Esophagus (tissue), 2 donors: ENCODE measurements at regions not wholly inside any gene's neighbourhood (a gene's known extent, or its start where the extent isn't known, plus 50 kb on each side); places are given as distances from the start of the nearest gene placed in this dataset.

Experiments
- H3K27ac ChIP-seq, 2 donors: one replicate each; pipeline ENCODE4 v1.5.1; 2013; ENCODE audit warnings: low read depth in 2 of 2, mild to moderate bottlenecking in 2 of 2, inconsistent platforms in 1 of 2, low read length in 1 of 2, moderate library complexity in 1 of 2
- H3K27me3 ChIP-seq, 2 donors: one replicate each; pipeline ENCODE4 v1.6.1; 2013; ENCODE audit warnings: low read length in 2 of 2, control low read depth in 1 of 2, mild to moderate bottlenecking in 1 of 2; ENCODE audit not compliant: insufficient read depth in 2 of 2, control insufficient read depth in 1 of 2
- H3K36me3 ChIP-seq, 2 donors: one replicate each; pipeline ENCODE4 v1.6.1; 2013; ENCODE audit warnings: low read length in 1 of 2; ENCODE audit not compliant: control insufficient read depth in 2 of 2, insufficient read depth in 2 of 2
- H3K4me1 ChIP-seq, 2 donors: one replicate each; pipeline ENCODE4 v1.6.1; 2013; ENCODE audit warnings: low read length in 1 of 2; ENCODE audit not compliant: control insufficient read depth in 2 of 2, insufficient read depth in 2 of 2
- H3K4me3 ChIP-seq, 2 donors: one replicate each; pipeline ENCODE4 v1.5.1; 2013; ENCODE audit warnings: low read length in 2 of 2, mild to moderate bottlenecking in 2 of 2, low read depth in 1 of 2, moderate library complexity in 1 of 2
- H3K9me3 ChIP-seq, 2 donors: one replicate each; pipeline ENCODE4 v1.6.1; 2013; ENCODE audit warnings: mild to moderate bottlenecking in 2 of 2, low read depth in 1 of 2, low read length in 1 of 2, moderate library complexity in 1 of 2; ENCODE audit not compliant: control insufficient read depth in 2 of 2, insufficient read depth in 1 of 2
- WGBS, 2 donors: extraction: QIAGEN DNeasy Blood & Tissue Kit; methylation state at CpG; one replicate each; pipeline ENCODE4 v1.1.7; 2013; 5-methylcytosine and 5-hydroxymethylcytosine counted together
- donor health status: healthy with polysubstance abuse.
- donor health status: Bipolar disorder and iron deficiency.

- Histone ChIP-seq H3K4me3 (no peak overlapping the region), H3K36me3 (no peaks in the 10 kb centered on the region), H3K27me3 (no peaks in the 10 kb centered on the region), H3K4me1 (no peaks in the 10 kb centered on the region), H3K27ac (no peak overlapping the region), H3K9me3 (no peaks in the 10 kb centered on the region)
These were observed 219.3 kb downstream of the PDCD6IP start for GRCh38 chr3:34017757-34018156.

- no peaks in the 10 kb centered on the region for H3K36me3 ChIP-seq
- no peaks in the 10 kb centered on the region for H3K4me1 ChIP-seq
- H3K27ac ChIP-seq: no peak overlapping the region
- WGBS, 2 donors: 72 to 78% methylated on average over 2 of the region's 2 CpGs
- H3K27me3 ChIP-seq: no peaks in the 10 kb centered on the region
- no peaks in the 10 kb centered on the region for H3K9me3 ChIP-seq
- H3K4me3 ChIP-seq: no peak overlapping the region
These were observed 220.7 kb downstream of the PDCD6IP start for GRCh38 chr3:34019158-34019557.

- Histone ChIP-seq H3K36me3 (no peaks in the 10 kb centered on the region), H3K9me3 (no peaks in the 10 kb centered on the region), H3K27me3 (no peaks in the 10 kb centered on the region), H3K27ac (no peak overlapping the region), H3K4me1 (peaks cover 0 to 2% of the 10 kb centered on the region in 2 donors), H3K4me3 (no peak overlapping the region)
These were observed 221.7 kb downstream of the PDCD6IP start for GRCh38 chr3:34020170-34020569.

DNA sequence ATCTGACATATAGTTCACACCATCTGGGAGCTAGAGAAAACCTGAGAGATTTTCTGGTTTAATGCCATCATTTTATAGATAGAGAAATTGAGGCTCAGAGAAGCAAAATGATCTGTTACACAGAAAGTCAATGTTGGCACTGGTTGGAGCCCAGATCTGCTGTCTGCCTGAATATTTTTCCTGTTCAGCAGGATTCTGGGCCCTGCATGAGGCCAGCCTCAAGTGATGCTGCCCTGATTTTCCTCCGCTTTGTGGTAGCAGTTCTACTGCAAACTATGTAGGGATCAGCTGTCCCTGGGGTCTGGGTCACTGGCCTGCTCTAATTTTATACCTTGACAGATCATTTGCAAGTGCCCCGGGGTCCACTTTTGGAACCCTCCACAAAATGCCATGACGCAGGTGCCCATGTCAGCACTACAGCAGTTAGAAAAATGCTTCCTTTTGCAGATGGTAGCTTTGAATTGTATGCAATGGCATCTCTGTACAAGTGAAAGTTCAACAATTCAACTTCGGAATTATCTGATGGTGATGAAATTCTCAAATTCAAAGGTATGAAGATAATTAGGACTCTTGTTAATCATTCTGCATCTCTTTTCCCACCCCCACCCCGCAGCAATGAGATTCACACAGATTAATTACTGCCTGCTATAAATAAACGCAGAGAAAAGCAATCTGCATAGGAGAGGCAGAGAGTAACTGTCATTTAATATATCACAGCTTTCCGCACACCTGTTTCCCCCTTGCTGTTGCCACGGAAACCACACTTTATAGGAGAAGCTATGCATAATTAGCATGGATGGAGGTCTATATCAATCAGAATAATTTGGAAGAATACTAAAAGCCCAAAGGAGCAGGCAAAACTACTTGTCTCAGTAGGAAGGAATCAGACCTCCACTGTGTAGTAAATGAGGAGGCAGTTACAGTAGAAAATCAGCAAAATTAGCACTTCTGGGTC lies 222.6 kb downstream of the PDCD6IP start:
- Histone ChIP-seq H3K36me3 (no peaks in the 10 kb centered on the region), H3K27ac (no peak overlapping the region), H3K4me3 (no peak overlapping the region), H3K9me3 (no peaks in the 10 kb centered on the region), H3K27me3 (no peaks in the 10 kb centered on the region), H3K4me1 (peaks cover 0 to 2% of the 10 kb centered on the region in 2 donors)
- 68 to 71% methylated on average over 8 of the region's 8 CpGs for WGBS, 2 donors

- H3K36me3 ChIP-seq: no peaks in the 10 kb centered on the region
- 91 to 93% methylated on average over 2 of the region's 2 CpGs for WGBS, 2 donors
- no peak overlapping the region for H3K27ac ChIP-seq
- H3K4me3 ChIP-seq: no peak overlapping the region
- H3K27me3 ChIP-seq: no peaks in the 10 kb centered on the region
- H3K4me1 ChIP-seq: peaks cover 0 to 2% of the 10 kb centered on the region in 2 donors
- no peaks in the 10 kb centered on the region for H3K9me3 ChIP-seq
These were observed 223.7 kb downstream of the PDCD6IP start for GRCh38 chr3:34022147-34022546.

- 87 to 88% methylated on average over 3 of the region's 3 CpGs for WGBS, 2 donors
These were observed 226.2 kb downstream of the PDCD6IP start for GRCh38 chr3:34024447-34025240.

GRCh38 chr3:34033839-34034238 lies 235.4 kb downstream of the PDCD6IP start:
- Histone ChIP-seq H3K27ac (no peak overlapping the region), H3K27me3 (no peaks in the 10 kb centered on the region), H3K9me3 (no peaks in the 10 kb centered on the region), H3K36me3 (no peaks in the 10 kb centered on the region), H3K4me3 (no peak overlapping the region), H3K4me1 (no peaks in the 10 kb centered on the region)
- 72 to 80% methylated on average over 7 of the region's 7 CpGs for whole genome bisulfite sequencing, 2 donors

More at GRCh38 chr3:34024447-34025240, 226.2 kb downstream of the PDCD6IP start:
- H3K9me3 ChIP-seq: no peaks in the 10 kb centered on the region
- H3K4me3 ChIP-seq: no peak overlapping the region
- no peaks in the 10 kb centered on the region for H3K36me3 ChIP-seq
- peaks cover 0 to 2% of the 10 kb centered on the region in 2 donors for H3K4me1 ChIP-seq
- no peak overlapping the region for H3K27ac ChIP-seq
- H3K27me3 ChIP-seq: no peaks in the 10 kb centered on the region

- H3K36me3 ChIP-seq: no peaks in the 10 kb centered on the region
- no peaks in the 10 kb centered on the region for H3K4me1 ChIP-seq
- H3K4me3 ChIP-seq: no peak overlapping the region
- no peak overlapping the region for H3K27ac ChIP-seq
- H3K9me3 ChIP-seq: no peaks in the 10 kb centered on the region
- H3K27me3 ChIP-seq: no peaks in the 10 kb centered on the region
- WGBS, 2 donors: 74 to 93% methylated on average over 2 of the region's 2 CpGs
These were observed 236.4 kb downstream of the PDCD6IP start for GRCh38 chr3:34034840-34035239.

DNA sequence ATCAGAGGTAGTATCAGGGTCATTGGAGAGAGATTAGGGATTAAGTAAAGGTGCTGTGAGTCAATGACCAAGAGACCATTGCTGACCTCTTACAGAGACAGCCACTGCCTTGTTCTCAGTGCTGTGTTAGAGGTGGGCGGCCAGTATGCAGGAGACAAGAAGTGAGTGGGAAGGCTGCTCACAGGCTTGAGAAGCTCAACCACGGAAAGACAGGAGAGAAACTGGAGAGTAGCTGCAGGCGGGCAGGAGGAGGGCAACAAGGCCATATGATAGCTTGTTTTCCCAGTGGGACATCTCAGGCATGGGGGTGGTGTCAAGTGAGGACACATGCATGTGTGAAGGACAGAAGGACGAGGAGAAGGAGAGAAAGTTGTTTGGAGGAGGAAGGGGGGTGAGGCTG lies 237.3 kb downstream of the PDCD6IP start:
- no peak overlapping the region for H3K4me3 ChIP-seq
- H3K9me3 ChIP-seq: no peaks in the 10 kb centered on the region
- H3K36me3 ChIP-seq: no peaks in the 10 kb centered on the region
- H3K27ac ChIP-seq: no peak overlapping the region
- H3K27me3 ChIP-seq: no peaks in the 10 kb centered on the region
- H3K4me1 ChIP-seq: no peaks in the 10 kb centered on the region
- WGBS, 2 donors: 62 to 69% methylated on average over 4 of the region's 4 CpGs
